Jurkat, Clone E6-1 (cell line): ENCODE measurements at regions not wholly inside any gene's neighbourhood (a gene's known extent, or its start where the extent isn't known, plus 50 kb on each side); places are given as distances from the start of the nearest gene placed in this dataset.
A peak's percentile ranks its signal among the peaks of the same experiment; 100 is the strongest.

Source experiments
- DNase-seq: peaks from one replicate; pipeline ENCODE4 v3.0.0-alpha.2; 2011; ENCODE audit warnings: low read depth, low spot score
- H3K4me3 ChIP-seq: 2 replicates; pipeline ENCODE4 v1.5.1; 2011; ENCODE audit warnings: mild to moderate bottlenecking, low read length, control low read depth, moderate library complexity

- DNase-seq = no peak
- H3K4me3 ChIP-seq = no peak overlapping the region
Observed at GRCh38 chr18:28404694-28405093, 227.8 kb upstream of the CDH2 start.

GRCh38 chr18:28399781-28400362, 222.9 kb upstream of the CDH2 start:
- H3K4me3 ChIP-seq = no peak overlapping the region
- no peak for DNase-seq

- H3K4me3 ChIP-seq = no peak overlapping the region
- DNase-seq = no peak
Observed at GRCh38 chr18:28398471-28398870, 221.5 kb upstream of the CDH2 start.

- H3K4me3 ChIP-seq = no peak overlapping the region
- DNase-seq = no peak
Observed at GRCh38 chr18:28390022-28390421, 213.1 kb upstream of the CDH2 start.

GRCh38 chr18:28382215-28382879, 205.4 kb upstream of the CDH2 start:
- no peak overlapping the region for H3K4me3 ChIP-seq
- DNase-seq = no peak

- no peak for DNase-seq
- H3K4me3 ChIP-seq = no peak overlapping the region
Observed at GRCh38 chr18:28372186-28372585, 195.3 kb upstream of the CDH2 start.

- no peak for DNase-seq
- H3K4me3 ChIP-seq = no peak overlapping the region
Observed at GRCh38 chr18:28366676-28367075, 189.7 kb upstream of the CDH2 start.

GRCh38 chr18:28365411-28365831, 188.5 kb upstream of the CDH2 start:
- DNase-seq = no peak
- H3K4me3 ChIP-seq = no peak overlapping the region

GRCh38 chr18:28363124-28363523, 186.2 kb upstream of the CDH2 start:
- DNase-seq = no peak
- H3K4me3 ChIP-seq = no peak overlapping the region

- no peak for DNase-seq
- no peak overlapping the region for H3K4me3 ChIP-seq
Observed at GRCh38 chr18:28359176-28359575, 182.2 kb upstream of the CDH2 start.

GRCh38 chr18:28357766-28358401, 181.0 kb upstream of the CDH2 start:
- DNase-seq = peak; percentile 4
- no peak overlapping the region for H3K4me3 ChIP-seq

- no peak overlapping the region for H3K4me3 ChIP-seq
- no peak for DNase-seq
Observed at GRCh38 chr18:28350821-28351220, 173.9 kb upstream of the CDH2 start.

- no peak for DNase-seq
- H3K4me3 ChIP-seq = no peak overlapping the region
Observed at GRCh38 chr18:28342231-28342630, 165.3 kb upstream of the CDH2 start.

GRCh38 chr18:28338316-28338715, 161.4 kb upstream of the CDH2 start:
- DNase-seq = no peak
- H3K4me3 ChIP-seq = no peak overlapping the region

GRCh38 chr18:28334516-28334915, 157.6 kb upstream of the CDH2 start:
- no peak overlapping the region for H3K4me3 ChIP-seq
- no peak for DNase-seq

GRCh38 chr18:28332071-28332470, 155.1 kb upstream of the CDH2 start:
- DNase-seq = no peak
- no peak overlapping the region for H3K4me3 ChIP-seq

- no peak overlapping the region for H3K4me3 ChIP-seq
- no peak for DNase-seq
Observed at GRCh38 chr18:28331551-28331950, 154.6 kb upstream of the CDH2 start.

GRCh38 chr18:28313602-28314001, 136.7 kb upstream of the CDH2 start:
- H3K4me3 ChIP-seq = no peak overlapping the region
- no peak for DNase-seq

- DNase-seq = no peak
- no peak overlapping the region for H3K4me3 ChIP-seq
Observed at GRCh38 chr18:28288784-28289183, 111.9 kb upstream of the CDH2 start.

GRCh38 chr18:28287146-28287545, 110.2 kb upstream of the CDH2 start:
- H3K4me3 ChIP-seq = no peak overlapping the region

GRCh38 chr18:28284132-28284531, 107.2 kb upstream of the CDH2 start:
- no peak for DNase-seq
- H3K4me3 ChIP-seq = no peak overlapping the region

More at GRCh38 chr18:28287146-28287545, 110.2 kb upstream of the CDH2 start:
- no peak for DNase-seq
